Neuronal stem cell (in vitro differentiated cells): ENCODE measurements at regions not wholly inside any gene's neighbourhood (a gene's known extent, or its start where the extent isn't known, plus 50 kb on each side); places are given as distances from the start of the nearest gene placed in this dataset.

Experiments used
- DNase-seq: peaks from one replicate; pipeline ENCODE4 v3.0.0-alpha.2; 2013; ENCODE audit warnings: low spot score
- H2AFZ ChIP-seq: one replicate; pipeline ENCODE4 v1.6.1; 2013; ENCODE audit warnings: mild to moderate bottlenecking, low read length, inconsistent platforms
- H2AK5ac ChIP-seq: 2 replicates; pipeline ENCODE4 v1.6.1; 2013; ENCODE audit warnings: low read depth, mild to moderate bottlenecking, inconsistent platforms, low read length, moderate library complexity, mixed read lengths
- H2BK120ac ChIP-seq: 2 replicates; pipeline ENCODE4 v1.6.1; 2013; ENCODE audit warnings: low read depth, mild to moderate bottlenecking, inconsistent platforms, low read length, moderate library complexity, mixed read lengths
- H2BK12ac ChIP-seq: one replicate; pipeline ENCODE4 v1.6.1; 2013; ENCODE audit warnings: low read length, inconsistent platforms
- H2BK15ac ChIP-seq: 2 replicates; pipeline ENCODE4 v1.6.1; 2013; ENCODE audit warnings: mild to moderate bottlenecking, low read length, inconsistent platforms, mixed read lengths
- H2BK5ac ChIP-seq: one replicate; pipeline ENCODE4 v1.6.1; 2013; ENCODE audit warnings: inconsistent platforms, mild to moderate bottlenecking, low read length, moderate library complexity
- H3K14ac ChIP-seq: one replicate; pipeline ENCODE4 v1.6.1; 2013; ENCODE audit warnings: low read length, inconsistent platforms
- H3K18ac ChIP-seq: 2 replicates; pipeline ENCODE4 v1.6.1; 2013; ENCODE audit warnings: low read length, inconsistent platforms
- H3K23ac ChIP-seq: 2 replicates; pipeline ENCODE4 v1.6.1; 2013; ENCODE audit warnings: low read depth, mild to moderate bottlenecking, mixed read lengths, low read length, inconsistent platforms; ENCODE audit not compliant: poor library complexity
- H3K27ac ChIP-seq: replicated peaks from 3 replicates; pipeline ENCODE4 v1.5.1; 2013; ENCODE audit warnings: low read length, inconsistent platforms
- H3K27me3 ChIP-seq, 3 experiments: 2 replicates each; pipeline ENCODE4 v1.6.1; 2013; ENCODE audit warnings: low read length in 3 of 3, mild to moderate bottlenecking in 2 of 3, inconsistent platforms in 1 of 3, low read depth in 1 of 3, mixed read lengths in 1 of 3, moderate library complexity in 1 of 3; ENCODE audit not compliant: control insufficient read depth in 3 of 3, insufficient read depth in 3 of 3
- H3K36me3 ChIP-seq, 2 donors: replicated peaks in 1 of 2; 2 replicates each; pipeline ENCODE4 v1.6.1; 2013; ENCODE audit warnings: low read length in 2 of 2; ENCODE audit not compliant: control insufficient read depth in 2 of 2, insufficient read depth in 2 of 2
- H3K4ac ChIP-seq: 2 replicates; pipeline ENCODE4 v1.6.1; 2013; ENCODE audit warnings: inconsistent platforms, mild to moderate bottlenecking, low read length, moderate library complexity
- H3K4me1 ChIP-seq, 2 donors: 1 replicate in 1 of 2; 2 replicates in 1 of 2; pipeline ENCODE4 v1.6.1; 2013; ENCODE audit warnings: low read length in 2 of 2, low read depth in 1 of 2; ENCODE audit not compliant: control insufficient read depth in 2 of 2, insufficient read depth in 1 of 2
- H3K4me2 ChIP-seq: one replicate; pipeline ENCODE4 v1.6.1; 2013; ENCODE audit warnings: mild to moderate bottlenecking, low read length, inconsistent platforms; ENCODE audit not compliant: insufficient read depth, poor library complexity, severe bottlenecking
- H3K4me3 ChIP-seq, 2 donors: 2 replicates each; pipeline ENCODE4 v1.5.1; 2013; ENCODE audit warnings: low read length in 2 of 2, mild to moderate bottlenecking in 2 of 2, inconsistent platforms in 1 of 2, moderate library complexity in 1 of 2
- H3K79me1 ChIP-seq: one replicate; pipeline ENCODE4 v1.6.1; 2013; ENCODE audit warnings: low read depth, mild to moderate bottlenecking, inconsistent platforms, low read length, moderate library complexity
- H3K9ac ChIP-seq: one replicate; pipeline ENCODE4 v1.6.1; 2013; ENCODE audit warnings: mild to moderate bottlenecking, low read depth, low read length, inconsistent platforms; ENCODE audit not compliant: poor library complexity
- H3K9me3 ChIP-seq, 2 donors: replicated peaks in 1 of 2; 2 replicates each; pipeline versions ENCODE3 to v1.6.1; 2013; ENCODE audit warnings: low read length in 2 of 2, mild to moderate bottlenecking in 2 of 2, inconsistent platforms in 1 of 2, low read depth in 1 of 2, mixed read lengths in 1 of 2, moderate library complexity in 1 of 2; ENCODE audit not compliant: control insufficient read depth in 2 of 2, insufficient read depth in 1 of 2
- H4K8ac ChIP-seq: one replicate; pipeline ENCODE4 v1.6.1; 2013; ENCODE audit warnings: low read depth, mild to moderate bottlenecking, inconsistent platforms, low read length, moderate library complexity
- H4K91ac ChIP-seq: one replicate; pipeline ENCODE4 v1.6.1; 2013; ENCODE audit warnings: low read length, low read depth, mild to moderate bottlenecking, inconsistent platforms; ENCODE audit not compliant: poor library complexity
- WGBS, 2 donors: extraction: QIAGEN DNeasy Blood & Tissue Kit; methylation state at CpG; one replicate each; pipeline ENCODE4 v1.1.7; 2013; ENCODE audit warnings: missing lambda C conversion rate in 2 of 2, mixed read lengths in 1 of 2; ENCODE audit not compliant: insufficient read length in 2 of 2, insufficient replicate concordance in 1 of 2; ENCODE audit errors: extremely low coverage in 2 of 2; 5-methylcytosine and 5-hydroxymethylcytosine counted together

DNA sequence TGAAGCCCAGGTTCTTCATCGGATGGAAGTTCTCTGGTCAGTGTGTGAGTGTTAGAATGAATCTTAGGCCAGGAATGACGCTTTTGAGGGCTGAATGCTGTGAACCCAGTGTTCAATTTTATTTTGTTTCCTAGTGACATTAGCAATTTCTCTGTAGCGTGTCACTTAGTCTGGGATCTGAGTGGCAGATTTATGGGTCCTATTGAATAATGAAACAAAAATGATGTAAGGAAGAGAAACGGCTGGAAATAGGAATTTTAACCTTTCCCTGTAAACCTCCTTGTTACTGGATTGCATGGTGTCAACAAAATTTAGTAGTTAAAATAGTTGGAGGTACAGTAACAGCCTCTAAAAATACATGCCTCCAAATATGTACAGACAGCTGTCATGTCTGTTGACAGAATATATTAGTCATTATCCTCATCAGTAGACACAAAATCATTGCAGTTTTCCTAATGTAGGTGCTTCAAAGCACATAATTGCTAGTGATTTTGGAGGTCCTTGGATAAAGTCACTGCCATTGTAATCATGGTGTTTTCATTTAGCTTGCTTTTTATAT is 223.8 kb upstream of the SPRED2 start:
- no peak overlapping the region for H2AK5ac ChIP-seq
- H2AFZ ChIP-seq: no peak overlapping the region
- no peaks in the 10 kb centered on the region for H3K36me3 ChIP-seq
- peaks cover 0 to 2% of the 10 kb centered on the region in 2 donors for H3K4me1 ChIP-seq
- H3K79me1 ChIP-seq: no peaks in the 10 kb centered on the region
- no peak overlapping the region for H2BK120ac ChIP-seq
- no peak overlapping the region for H2BK12ac ChIP-seq
- H3K18ac ChIP-seq: no peak overlapping the region
- no peak overlapping the region for H2BK5ac ChIP-seq
- no peak overlapping the region for H3K4me3 ChIP-seq
- no peaks in the 10 kb centered on the region for H3K27me3 ChIP-seq
- no peak overlapping the region for H4K8ac ChIP-seq
- H3K4me2 ChIP-seq: no peak overlapping the region
- H2BK15ac ChIP-seq: no peak overlapping the region
- no peak overlapping the region for H3K4ac ChIP-seq
- no peak overlapping the region for H3K9ac ChIP-seq
- no peak overlapping the region for H3K23ac ChIP-seq
- no peak overlapping the region for H3K14ac ChIP-seq
- H4K91ac ChIP-seq: no peak overlapping the region
- no peak for DNase-seq
- H3K27ac ChIP-seq: no peak overlapping the region
- no peaks in the 10 kb centered on the region for H3K9me3 ChIP-seq
- WGBS, 2 donors: no CpG with 5 or more reads among the region's 4 CpGs

DNA sequence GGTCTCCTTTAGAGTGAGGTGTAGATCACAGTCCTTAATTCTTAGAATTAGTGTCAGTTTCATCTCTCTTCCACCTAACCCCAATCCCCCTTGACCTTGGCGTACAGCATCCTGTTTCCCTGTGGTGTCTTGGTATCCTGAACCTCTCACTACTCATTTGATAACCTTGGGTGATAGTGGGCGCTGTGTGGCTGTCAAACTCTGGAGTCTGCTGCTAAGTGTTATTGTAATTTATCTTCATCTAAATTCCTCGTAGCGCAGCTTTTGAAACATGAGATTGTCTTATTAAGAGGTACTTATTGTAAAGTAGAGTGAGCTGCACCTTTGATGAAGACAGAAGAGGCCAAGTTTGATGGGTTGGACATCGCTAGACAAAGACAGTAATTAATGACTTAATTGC is 222.6 kb upstream of the SPRED2 start:
- Histone ChIP-seq H3K23ac (no peak overlapping the region), H2BK12ac (no peak overlapping the region), H3K9me3 (no peaks in the 10 kb centered on the region), H4K91ac (no peak overlapping the region), H3K79me1 (no peaks in the 10 kb centered on the region), H2AK5ac (no peak overlapping the region), H4K8ac (no peak overlapping the region), H3K18ac (no peak overlapping the region), H2BK5ac (no peak overlapping the region), H3K36me3 (no peaks in the 10 kb centered on the region), H3K4me3 (no peak overlapping the region), H3K4ac (no peak overlapping the region), H3K4me2 (no peak overlapping the region), H2BK120ac (no peak overlapping the region), H3K9ac (no peak overlapping the region), H3K27me3 (no peaks in the 10 kb centered on the region), H3K4me1 (peaks cover 0 to 2% of the 10 kb centered on the region in 2 donors), H2BK15ac (no peak overlapping the region), H3K14ac (no peak overlapping the region), H2AFZ (no peak overlapping the region), H3K27ac (no peak overlapping the region)
- DNase-seq: no peak
- no CpG with 5 or more reads among the region's 5 CpGs for WGBS, 2 donors

DNA sequence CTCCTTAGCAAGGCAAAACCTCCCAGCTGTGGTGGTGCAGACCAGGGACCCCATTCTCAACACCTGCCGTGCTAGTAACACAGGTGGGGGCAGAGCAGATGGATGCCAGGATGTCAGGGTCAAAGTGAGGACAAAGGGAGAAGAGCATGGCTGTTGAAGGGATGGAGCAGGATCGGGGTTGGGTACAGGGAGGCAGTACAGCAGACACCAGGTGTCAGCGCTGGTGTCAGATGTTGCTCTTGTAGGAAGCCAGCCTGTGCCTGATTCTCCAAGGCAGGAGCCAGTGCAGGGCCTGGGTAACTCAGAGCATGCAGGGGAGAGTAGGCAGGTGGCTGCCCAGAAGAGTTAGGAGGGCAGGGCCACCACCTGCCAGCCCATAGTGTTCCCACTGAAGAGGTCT is 222.1 kb upstream of the SPRED2 start:
- no CpG with 5 or more reads among the region's 3 CpGs for WGBS, 2 donors
- H3K79me1 ChIP-seq: no peaks in the 10 kb centered on the region
- no peak overlapping the region for H2BK12ac ChIP-seq
- peak overlapping the region; percentile 15 for H2AK5ac ChIP-seq
- no peak overlapping the region for H3K14ac ChIP-seq
- DNase-seq: no peak
- peaks cover 0 to 2% of the 10 kb centered on the region in 2 donors for H3K4me1 ChIP-seq
- H4K91ac ChIP-seq: no peak overlapping the region
- no peak overlapping the region for H2BK120ac ChIP-seq
- no peak overlapping the region for H3K4ac ChIP-seq
- no peak overlapping the region for H4K8ac ChIP-seq
- no peaks in the 10 kb centered on the region for H3K36me3 ChIP-seq
- H3K9ac ChIP-seq: no peak overlapping the region
- no peak overlapping the region for H3K27ac ChIP-seq
- no peak overlapping the region for H2AFZ ChIP-seq
- no peak overlapping the region for H3K4me2 ChIP-seq
- H3K18ac ChIP-seq: peak overlapping the region; percentile 23
- H3K23ac ChIP-seq: peak overlapping the region; percentile 60
- no peak overlapping the region for H2BK15ac ChIP-seq
- no peaks in the 10 kb centered on the region for H3K9me3 ChIP-seq
- no peak overlapping the region for H3K4me3 ChIP-seq
- no peak overlapping the region for H2BK5ac ChIP-seq
- H3K27me3 ChIP-seq: no peaks in the 10 kb centered on the region

DNA sequence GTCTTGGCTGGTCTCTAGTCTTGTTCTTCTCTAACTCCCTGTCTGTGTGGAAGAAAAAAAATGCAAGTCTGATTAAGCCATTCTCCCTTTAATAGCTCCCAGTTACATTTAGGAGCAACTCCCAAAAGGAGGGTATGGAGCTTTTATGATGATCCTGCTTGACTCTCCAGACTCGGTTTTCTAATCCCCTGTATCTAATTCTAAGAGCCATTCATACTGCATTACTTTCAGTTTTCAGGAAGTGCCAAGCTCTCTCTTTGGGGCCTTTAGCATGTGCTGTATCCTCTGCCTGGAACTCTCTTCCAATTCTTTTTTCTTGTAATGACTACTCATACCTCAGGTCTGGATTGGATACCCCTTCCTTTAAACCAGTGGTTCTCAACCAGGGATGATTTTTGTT is 219.7 kb upstream of the SPRED2 start:
- Histone ChIP-seq H2AK5ac (no peak overlapping the region), H3K79me1 (no peaks in the 10 kb centered on the region), H2BK12ac (no peak overlapping the region), H3K14ac (no peak overlapping the region), H2BK15ac (no peak overlapping the region), H3K18ac (no peak overlapping the region), H2BK5ac (no peak overlapping the region), H3K4me3 (no peak overlapping the region), H3K4me1 (no peaks in the 10 kb centered on the region), H3K23ac (no peak overlapping the region), H3K9me3 (no peaks in the 10 kb centered on the region), H4K8ac (no peak overlapping the region), H3K36me3 (no peaks in the 10 kb centered on the region), H2BK120ac (no peak overlapping the region), H2AFZ (no peak overlapping the region), H4K91ac (no peak overlapping the region), H3K4ac (no peak overlapping the region), H3K27ac (no peak overlapping the region), H3K9ac (no peak overlapping the region), H3K27me3 (no peaks in the 10 kb centered on the region), H3K4me2 (no peak overlapping the region)
- DNase-seq: no peak
- WGBS, 2 donors: no CpG with 5 or more reads among the region's 1 CpG
